K562 (cell line): ENCODE measurements at regions not wholly inside any gene's neighbourhood (a gene's known extent, or its start where the extent isn't known, plus 50 kb on each side); places are given as distances from the start of the nearest gene placed in this dataset.

Source experiments
- ATAC-seq: fragments of 200-7000 bp; cut with Tn5 transposase; 3 replicates; pipeline ENCODE4 v1.9.1; 2020; ENCODE audit warnings: moderate library complexity
- BruUV-seq: library from RNA; stranded (reverse); fragments of 400-500 nt; replicated peaks from 2 replicates; lab custom pipeline; 2021; lab: Mats Ljungman, UMichigan
- CTCF ChIA-PET: fragments of 300-600 bp; formaldehyde crosslinking; extraction: SDS; loops from one replicate; lab custom pipeline; 2021; ENCODE audit warnings: low intra/inter-chr PET ratio; lab: Yijun Ruan, JAX
- POLR2A ChIA-PET: fragments of 300-600, 350-650 bp; sonication (Branson Sonifier 250); formaldehyde crosslinking; extraction: SDS; loops from one replicate; lab custom pipeline; 2021; ENCODE audit warnings: antibody characterized with exemption, inconsistent platforms; lab: Yijun Ruan, JAX
- DNase-seq, 4 experiments: peaks; one replicate each; pipeline versions ENCODE4 v3.0.0 to v3.0.0-alpha.2; 2011 to 2018; ENCODE audit warnings: low spot score in 3 of 4, mixed read lengths in 3 of 4; ENCODE audit errors: extremely low read depth in 1 of 4
- FAIRE-seq: peaks from 2 replicates; lab custom pipeline; 2011; peaks lifted over from hg19 to GRCh38; lab: Jason Lieb, UNC
- H2AFZ ChIP-seq: 2 replicates; pipeline ENCODE4 v1.6.0; 2011; ENCODE audit warnings: low read depth, low read length, control low read depth, inconsistent platforms
- H3K27ac ChIP-seq: fragments of 200-600 bp; 3 replicates; pipeline ENCODE4 v1.8.0; 2011; ENCODE audit warnings: low read depth, mild to moderate bottlenecking, control low read depth, inconsistent platforms, low read length, moderate library complexity, mixed read lengths; ENCODE audit errors: extremely low read depth
- H3K27me3 ChIP-seq, 2 experiments: fragments of 300-600 bp in 1 of 2; 2 replicates in 1 of 2; 3 replicates in 1 of 2; pipeline versions ENCODE4 v1.6.0 to v1.8.0; 2011; ENCODE audit warnings: inconsistent platforms in 2 of 2, low read length in 2 of 2, mild to moderate bottlenecking in 1 of 2, mixed read lengths in 1 of 2, moderate library complexity in 1 of 2; ENCODE audit not compliant: control insufficient read depth in 2 of 2, insufficient read depth in 2 of 2
- H3K36me3 ChIP-seq: fragments of 300-600 bp; 3 replicates; pipeline ENCODE4 v1.8.0; 2011; ENCODE audit warnings: mild to moderate bottlenecking, low read length, inconsistent platforms; ENCODE audit not compliant: control insufficient read depth, insufficient read depth
- H3K4me1 ChIP-seq, 2 experiments: fragments of 200-600 bp in 1 of 2; replicated peaks in 1 of 2; 2 replicates in 1 of 2; 3 replicates in 1 of 2; pipeline versions ENCODE4 v1.5.1 to v1.8.0; 2011; ENCODE audit warnings: inconsistent platforms in 2 of 2, low read length in 2 of 2, mild to moderate bottlenecking in 1 of 2, mixed read lengths in 1 of 2, moderate library complexity in 1 of 2; ENCODE audit not compliant: control insufficient read depth in 2 of 2, insufficient read depth in 2 of 2
- H3K4me2 ChIP-seq: 2 replicates; pipeline ENCODE4 v1.6.1; 2011; ENCODE audit warnings: low read length, control low read depth, inconsistent platforms, mixed read lengths; ENCODE audit not compliant: insufficient read depth
- H3K4me3 ChIP-seq: fragments of 200-600 bp; sonication (generic), shearing (Covaris generic); 2 replicates; pipeline ENCODE4 v1.5.1; 2016; ENCODE audit warnings: control low read depth, inconsistent platforms
- H3K79me2 ChIP-seq: fragments of 200-600 bp; 3 replicates; pipeline ENCODE4 v1.8.0; 2011; ENCODE audit warnings: low read length, inconsistent platforms; ENCODE audit not compliant: control insufficient read depth, insufficient read depth
- H3K9ac ChIP-seq, 2 experiments: 2 replicates each; pipeline versions ENCODE4 v1.6.0 to v1.6.1; 2011; ENCODE audit warnings: low read depth in 2 of 2, low read length in 2 of 2, control low read depth in 1 of 2, inconsistent platforms in 1 of 2, mild to moderate bottlenecking in 1 of 2, mixed read lengths in 1 of 2; ENCODE audit not compliant: insufficient read depth in 1 of 2
- H3K9me1 ChIP-seq: one replicate; pipeline ENCODE4 v1.6.0; 2011; ENCODE audit warnings: inconsistent platforms, mild to moderate bottlenecking, low read length, moderate library complexity; ENCODE audit not compliant: control insufficient read depth, insufficient read depth
- H3K9me3 ChIP-seq: replicated peaks from 2 replicates; pipeline ENCODE4 v1.5.1; 2011; ENCODE audit warnings: low read depth, low read length, inconsistent platforms; ENCODE audit not compliant: control insufficient read depth, insufficient read depth
- H4K20me1 ChIP-seq: replicated peaks from 2 replicates; pipeline ENCODE4 v1.6.1; 2011; ENCODE audit warnings: low read length, inconsistent platforms, mixed read lengths; ENCODE audit not compliant: control insufficient read depth, insufficient read depth
- DMBX1 ChIP-seq: fragments of 250-450 bp; sonication (Bioruptor Pico); IDR thresholded peaks from 2 replicates; pipeline ENCODE4 v1.8.0; 2022; ENCODE audit warnings: inconsistent platforms, mild to moderate bottlenecking, moderate library complexity, borderline replicate concordance
- HEY1 ChIP-seq: fragments of 250-450 bp; sonication (Bioruptor Pico); IDR thresholded peaks from 2 replicates; pipeline ENCODE4 v1.5.0; 2020; ENCODE audit warnings: mild to moderate bottlenecking, moderate library complexity, borderline replicate concordance
- KLF16 ChIP-seq: IDR thresholded peaks from 2 replicates; pipeline ENCODE4 v1.6.1; 2016; ENCODE audit warnings: antibody characterized with exemption
- PCBP2 ChIP-seq: fragments of 200-400 bp; formaldehyde crosslinking; IDR thresholded peaks from 2 replicates; pipeline ENCODE4 v1.6.1; 2018; ENCODE audit warnings: low read length, low read depth, mild to moderate bottlenecking, moderate library complexity; ENCODE audit not compliant: poor library complexity, severe bottlenecking
- POLR3G ChIP-seq: IDR thresholded peaks from 2 replicates; pipeline ENCODE4 v1.6.1; 2011; ENCODE audit not compliant: insufficient read length, insufficient replicate concordance; ENCODE audit errors: extremely low read depth
- ZFP30 ChIP-seq: fragments of 250-450 bp; sonication (Bioruptor Pico); IDR thresholded peaks from 2 replicates; pipeline ENCODE4 v1.8.0; 2022; ENCODE audit warnings: moderate library complexity, mild to moderate bottlenecking, inconsistent platforms, borderline replicate concordance
- ZNF584 ChIP-seq: fragments of 200-800 bp; sonication (Bioruptor generic); IDR thresholded peaks from 2 replicates; pipeline ENCODE4 v1.6.1; 2016; ENCODE audit warnings: low read depth, mild to moderate bottlenecking, missing genetic modification characterization, missing compliant biosample characterization
- ZNF668 ChIP-seq: fragments of 250-450 bp; sonication (Bioruptor Pico); IDR thresholded peaks from 2 replicates; pipeline ENCODE4 v1.8.0; 2022; ENCODE audit warnings: mild to moderate bottlenecking, inconsistent platforms
- WGBS: fragments of 100-300 bp; shearing (Covaris generic); methylation state at CpG from one replicate; pipeline ENCODE4 v1.1.6; 2016; ENCODE audit warnings: low coverage, mixed read lengths; ENCODE audit not compliant: insufficient coverage; ENCODE audit errors: missing lambda C conversion rate; 5-methylcytosine and 5-hydroxymethylcytosine counted together
- in situ Hi-C: fragments of 300-500 bp; cut with MboI; formaldehyde crosslinking; loops from 4 replicates; pipeline ENCODE4 v1.15.0; 2018; ENCODE audit warnings: inconsistent platforms, mixed read lengths
- intact Hi-C: fragments of 100-400 bp; cut with micrococcal nuclease; formaldehyde crosslinking; loops from 2 replicates; pipeline ENCODE4 v1.14.2; 2022

GRCh38 chr2:16314691-16315457, 350.8 kb downstream of the CYRIA start:
- Histone ChIP-seq H3K4me2 (no peak overlapping the region), H3K4me1 (peaks cover 0 to 6% of the 10 kb centered on the region in 2 experiments; a peak in 2 of 5 replicates), H3K27ac (no peak overlapping the region), H4K20me1 (no peaks in the 10 kb centered on the region), H3K27me3 (peaks cover 0 to 11% of the 10 kb centered on the region in 2 experiments; a peak in 1 of 5 replicates), H2AFZ (no peak overlapping the region), H3K79me2 (no peaks in the 10 kb centered on the region), H3K36me3 (no peaks in the 10 kb centered on the region), H3K9ac (no peak overlapping the region), H3K9me1 (no peaks in the 10 kb centered on the region), H3K4me3 (no peak overlapping the region), H3K9me3 (no peaks in the 10 kb centered on the region)
- POLR2A ChIA-PET: interaction anchor here (0.7 kb wide), 1 partner anchor 1319 kb away, joined by 3 read pairs; no protein-coding TSS in a partner anchor
- no peak for TF ChIP-seq HEY1 (CRISPR knock-in tag)
- TF ChIP-seq KLF16: no peak
- no peak for TF ChIP-seq DMBX1 (CRISPR knock-in tag)
- TF ChIP-seq ZNF584 (CRISPR knock-in tag): no peak
- no peak for TF ChIP-seq POLR3G
- TF ChIP-seq ZFP30 (CRISPR knock-in tag): no peak
- TF ChIP-seq ZNF668: no peak
- TF ChIP-seq PCBP2: no peak
- BruUV-seq: no TSS peak
- intact Hi-C loops (no loop called here), in situ Hi-C loops (no loop called here)
- ATAC-seq: no peak
- CTCF ChIA-PET: no interaction called here
- FAIRE-seq: no peak
- no peak for DNase-seq
- 1% methylated on average over 8 of the region's 8 CpGs for WGBS
